Fibroblast of gingiva (primary cell): ENCODE measurements at regions not wholly inside any gene's neighbourhood (a gene's known extent, or its start where the extent isn't known, plus 50 kb on each side); places are given as distances from the start of the nearest gene placed in this dataset.

ENCODE experiments used
- DNase-seq: peaks from one replicate; pipeline ENCODE4 v3.0.0-alpha.2; 2011; ENCODE audit warnings: low read depth

DNA sequence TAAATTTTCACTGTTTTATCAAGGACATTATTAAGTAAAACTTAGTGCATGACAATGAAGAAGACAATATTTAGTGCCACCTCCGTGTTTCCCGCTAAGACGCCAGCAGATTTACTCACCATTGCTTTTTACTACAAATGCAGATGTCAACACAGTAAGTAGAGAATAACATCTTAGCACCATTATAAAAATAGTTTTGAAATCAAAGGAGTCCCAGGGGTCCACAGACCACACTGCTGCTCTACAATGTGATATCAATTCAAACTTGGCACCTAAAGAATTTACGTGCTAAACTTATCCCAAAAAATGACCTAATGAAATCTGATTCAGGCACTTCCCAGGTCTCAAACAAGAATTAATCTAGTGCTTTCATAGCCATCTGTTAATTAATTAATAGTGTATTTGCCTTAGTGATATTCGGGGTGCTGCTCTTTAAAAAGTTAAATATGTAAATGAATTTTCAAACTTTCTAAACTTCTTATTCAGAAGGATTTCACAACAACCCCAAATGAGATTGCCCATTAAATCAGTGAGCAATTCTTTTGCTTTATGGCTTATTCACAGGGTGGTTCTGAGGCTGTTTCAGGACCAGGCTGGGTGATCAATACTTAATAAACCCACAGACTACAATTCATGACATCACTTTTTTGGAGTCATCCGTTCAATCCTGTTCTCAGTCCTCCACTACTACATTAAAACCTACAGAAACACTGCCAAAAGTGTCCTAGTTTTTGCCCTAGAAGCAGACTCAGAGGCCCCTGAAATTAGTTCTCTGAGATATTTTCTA, 161.3 kb upstream of the LMNTD1 start:
- peak; percentile 20 for DNase-seq

GRCh38 chr12:25715102-25715501, 162.0 kb upstream of the LMNTD1 start:
- DNase-seq = peak; percentile 61

- DNase-seq = no peak
These were observed 163.8 kb upstream of the LMNTD1 start for GRCh38 chr12:25716842-25717241.

DNA sequence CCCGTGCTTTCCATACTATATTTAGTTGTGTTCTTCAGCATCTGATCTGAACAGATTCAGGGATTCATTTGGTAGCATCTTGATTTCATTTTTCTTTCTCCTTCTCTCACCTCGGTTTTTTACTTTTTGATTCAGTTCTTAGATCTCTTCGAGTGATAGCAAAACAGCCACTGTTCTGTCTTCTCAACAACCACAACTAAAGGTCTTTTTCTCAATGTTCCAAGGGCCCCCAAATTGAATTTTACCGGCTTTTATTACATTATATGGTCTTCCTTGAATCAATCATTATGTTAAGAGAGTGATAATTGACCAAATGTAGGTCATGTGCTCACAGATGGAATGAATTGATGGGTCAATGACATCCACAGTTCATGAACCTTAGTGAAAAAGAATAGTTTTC, 164.5 kb upstream of the LMNTD1 start:
- DNase-seq = no peak

GRCh38 chr12:25718081-25718731, 165.1 kb upstream of the LMNTD1 start:
- peak; percentile 73 for DNase-seq

- no peak for DNase-seq
These were observed 166.4 kb upstream of the LMNTD1 start for GRCh38 chr12:25719505-25719904.

GRCh38 chr12:25723336-25723735, 170.3 kb upstream of the LMNTD1 start:
- peak; percentile 20 for DNase-seq

- peak; percentile 65 for DNase-seq
These were observed 170.9 kb upstream of the LMNTD1 start for GRCh38 chr12:25723921-25724491.

DNA sequence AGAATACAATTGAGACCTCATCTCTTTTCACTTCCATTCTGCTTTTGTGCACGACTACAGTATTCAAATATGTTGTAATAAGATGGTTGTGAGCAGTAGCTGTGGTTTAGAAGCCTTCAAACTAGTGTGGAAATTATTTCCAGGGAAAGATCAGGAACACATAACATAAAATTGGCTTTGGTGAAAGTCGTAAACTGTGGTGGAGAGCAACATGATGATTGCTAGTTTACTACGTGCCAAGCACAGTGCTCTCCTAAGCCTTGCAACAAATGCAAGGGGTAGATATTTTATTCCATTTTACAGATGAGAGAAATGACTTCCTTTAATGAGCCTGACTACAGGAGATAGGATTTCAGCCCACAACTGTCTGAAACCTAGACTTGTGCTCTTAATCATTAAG, 172.4 kb upstream of the LMNTD1 start:
- no peak for DNase-seq

GRCh38 chr12:25725931-25726330, 172.8 kb upstream of the LMNTD1 start:
- DNase-seq = peak; percentile 88

GRCh38 chr12:25728056-25728595, 175.0 kb upstream of the LMNTD1 start:
- peak; percentile 50 for DNase-seq

GRCh38 chr12:25730489-25731349, 177.6 kb upstream of the LMNTD1 start:
- DNase-seq = no peak

DNA sequence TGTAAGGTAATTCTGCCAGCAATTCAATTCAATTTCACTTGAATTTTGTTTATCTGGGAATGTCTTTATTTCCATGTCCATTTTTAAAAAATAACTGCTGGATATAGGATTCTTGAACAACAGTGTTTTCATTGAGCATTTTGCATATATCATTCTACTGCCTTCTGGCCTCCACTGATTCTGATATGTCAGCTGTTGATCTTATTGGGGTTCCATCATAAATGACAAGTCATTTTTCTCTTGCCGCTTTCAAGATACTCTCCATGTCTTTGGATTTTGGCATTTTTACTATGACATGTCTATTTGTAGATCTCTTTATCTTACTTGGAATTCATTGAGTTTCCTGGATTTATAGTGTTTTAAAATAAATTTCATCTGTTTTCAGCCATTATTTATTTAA, 180.5 kb upstream of the LMNTD1 start:
- DNase-seq = no peak

DNA sequence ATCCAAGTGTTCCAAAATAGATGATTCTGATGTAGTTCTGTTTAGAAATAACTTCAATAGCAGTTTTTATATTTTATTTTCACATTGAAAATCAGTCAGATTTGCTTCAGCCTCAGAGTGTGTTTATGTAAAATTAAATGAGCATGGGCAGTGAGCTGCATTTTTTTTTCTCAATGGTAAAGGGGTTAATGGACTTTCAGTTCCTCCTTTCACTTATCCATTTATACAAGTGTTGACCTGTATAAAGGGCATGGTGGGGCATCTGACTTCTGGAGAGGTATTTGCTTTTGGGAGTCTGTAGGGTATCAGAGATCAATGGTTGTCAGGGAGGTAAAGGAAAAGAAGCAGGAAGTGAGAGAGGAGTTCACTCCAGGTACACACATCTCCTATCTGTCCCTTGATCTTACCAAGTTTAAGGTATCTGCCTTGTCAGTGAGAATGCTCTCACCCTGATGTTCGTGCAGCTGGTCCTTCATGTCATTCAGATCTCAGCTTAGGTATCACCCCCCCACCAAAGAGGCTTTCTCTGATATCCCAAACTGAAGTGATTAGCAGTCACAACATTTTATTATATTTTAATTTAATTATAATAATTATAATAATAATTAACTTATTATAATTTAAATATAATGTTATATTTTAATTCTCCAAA, 181.6 kb upstream of the LMNTD1 start:
- no peak for DNase-seq

- no peak for DNase-seq
These were observed 187.5 kb upstream of the LMNTD1 start for GRCh38 chr12:25740617-25741016.

GRCh38 chr12:25741917-25742316, 188.8 kb upstream of the LMNTD1 start:
- DNase-seq = no peak

- peak; percentile 2 for DNase-seq
These were observed 190.7 kb upstream of the LMNTD1 start for GRCh38 chr12:25743679-25744215.

GRCh38 chr12:25744313-25744712, 191.2 kb upstream of the LMNTD1 start:
- DNase-seq = peak; percentile 43

DNA sequence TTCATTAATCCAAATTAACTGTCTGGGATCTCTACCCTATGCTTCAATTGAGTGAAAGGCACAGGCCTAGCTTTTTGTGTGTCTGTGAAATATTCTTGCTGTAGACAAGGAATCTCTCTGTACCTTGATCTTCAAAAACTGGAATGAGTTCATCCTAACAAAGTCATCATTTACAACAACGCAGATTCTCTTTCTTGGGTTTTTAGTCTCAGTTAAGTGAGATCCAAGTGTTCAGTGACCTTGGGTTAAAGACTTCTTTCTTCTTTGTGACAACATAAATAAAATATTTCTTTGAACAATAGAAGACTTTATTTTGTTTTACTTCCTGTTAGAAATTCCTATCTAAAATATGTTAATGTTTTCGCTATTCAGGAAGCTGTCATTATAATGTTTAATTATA, 192.2 kb upstream of the LMNTD1 start:
- DNase-seq = no peak

GRCh38 chr12:25746131-25746530, 193.0 kb upstream of the LMNTD1 start:
- no peak for DNase-seq

GRCh38 chr12:25752710-25753309, 199.7 kb upstream of the LMNTD1 start:
- no peak for DNase-seq
